ENCODE measurements at regions not wholly inside any gene's neighbourhood (a gene's known extent, or its start where the extent isn't known, plus 50 kb on each side); places are given as distances from the start of the nearest gene placed in this dataset.
"Not testable (repeated sequence)": the region's sequence is repeated elsewhere in the genome, so short reads cannot be mapped to it uniquely, and the experiment has no call there.

- no peak for DNase-seq
Measured at GRCh38 chrX:1012678-1013300, 199.7 kb downstream of the CRLF2 start.

- DNase-seq = no peak
Measured at GRCh38 chrX:1011691-1012283, 200.7 kb downstream of the CRLF2 start.

GRCh38 chrX:1009771-1010170 lies 202.7 kb downstream of the CRLF2 start:
- no peak for DNase-seq

- no peak for DNase-seq
Measured at GRCh38 chrX:1006156-1006730, 206.2 kb downstream of the CRLF2 start.

DNA sequence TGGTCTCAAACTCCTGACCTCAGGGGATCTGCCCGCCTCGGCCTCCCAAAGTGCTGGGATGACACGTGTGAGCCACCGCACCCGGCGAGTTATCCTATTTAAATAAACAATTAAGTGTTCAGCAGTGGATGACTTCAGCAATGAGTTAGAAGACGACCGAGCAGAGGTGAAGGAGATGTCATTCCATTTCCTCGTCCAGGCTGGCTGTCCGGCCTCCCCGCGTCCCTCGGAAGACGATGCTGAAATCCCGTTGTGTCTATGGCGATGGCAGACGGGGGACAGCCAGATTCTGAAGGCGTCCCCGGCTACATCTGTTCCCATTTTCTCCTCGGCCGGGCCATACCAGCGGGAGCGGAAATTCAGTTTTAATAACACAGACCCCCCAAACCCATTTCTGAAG lies 209.8 kb downstream of the CRLF2 start:
- no peak for DNase-seq

- no peak for DNase-seq
Measured at GRCh38 chrX:997631-998137, 214.8 kb downstream of the CRLF2 start.

DNA sequence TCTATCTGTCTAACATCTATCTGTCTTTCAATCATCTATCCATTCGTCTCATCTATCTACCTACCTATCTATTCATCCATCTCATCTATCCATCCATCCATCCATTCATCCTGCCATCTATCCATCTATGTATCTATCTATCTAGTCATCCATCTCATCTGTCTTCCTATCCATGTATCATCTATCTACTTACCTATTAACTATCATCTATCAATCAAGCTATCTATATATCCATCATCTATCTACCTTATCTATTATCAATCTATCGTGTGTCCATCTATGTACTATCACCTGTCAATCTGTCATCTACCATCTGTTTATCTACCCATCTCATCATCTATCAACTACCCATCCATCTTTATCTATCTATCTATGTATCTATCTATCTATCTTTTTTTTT lies 217.7 kb downstream of the CRLF2 start:
- DNase-seq = no peak

DNA sequence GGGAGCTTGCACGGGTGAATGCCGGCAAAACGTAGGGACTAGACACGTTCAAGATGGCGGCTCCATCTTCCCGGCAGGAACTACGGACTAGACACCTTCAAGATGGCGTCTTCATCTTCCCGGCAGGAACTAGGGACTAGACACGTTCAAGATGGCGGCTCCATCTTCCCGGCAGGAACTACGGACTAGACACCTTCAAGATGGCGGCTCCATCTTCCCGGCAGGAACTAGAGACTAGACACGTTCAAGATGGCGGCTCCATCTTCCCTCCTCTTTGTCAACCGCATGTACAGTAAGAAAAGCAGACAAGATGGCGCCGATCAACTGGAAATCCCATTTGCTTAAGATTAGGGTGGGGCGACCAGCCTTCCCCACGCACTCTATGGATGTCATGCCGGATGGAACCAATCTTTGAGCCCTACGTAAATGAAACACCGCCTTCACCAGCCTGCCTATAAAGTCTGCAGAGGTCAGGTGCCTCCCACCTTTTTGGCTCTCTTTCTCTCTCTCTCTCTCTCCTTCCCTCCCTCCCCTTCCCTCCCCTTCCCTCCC lies 222.4 kb downstream of the CRLF2 start:
- DNase-seq = peak; percentile 88 to 91

DNA sequence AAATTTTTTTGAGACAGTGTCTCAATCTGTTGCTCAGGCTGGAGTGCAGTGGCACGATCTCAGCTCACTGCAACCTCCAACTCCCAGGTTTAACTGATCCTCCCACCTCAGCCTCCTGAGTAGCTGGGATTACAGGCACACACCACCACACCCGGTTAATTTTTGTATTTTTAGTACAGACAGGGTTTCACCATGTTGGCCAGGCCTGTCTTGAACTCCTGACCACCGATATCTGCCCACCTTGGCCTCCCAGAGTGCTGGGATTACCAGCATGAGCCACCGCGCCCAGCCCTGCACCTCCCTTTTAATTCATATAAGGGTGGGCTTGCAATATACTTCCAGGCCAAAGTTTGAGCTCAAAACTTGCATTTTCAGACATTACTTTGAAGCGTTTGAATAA lies 223.9 kb downstream of the CRLF2 start:
- DNase-seq = not testable (repeated sequence)

DNA sequence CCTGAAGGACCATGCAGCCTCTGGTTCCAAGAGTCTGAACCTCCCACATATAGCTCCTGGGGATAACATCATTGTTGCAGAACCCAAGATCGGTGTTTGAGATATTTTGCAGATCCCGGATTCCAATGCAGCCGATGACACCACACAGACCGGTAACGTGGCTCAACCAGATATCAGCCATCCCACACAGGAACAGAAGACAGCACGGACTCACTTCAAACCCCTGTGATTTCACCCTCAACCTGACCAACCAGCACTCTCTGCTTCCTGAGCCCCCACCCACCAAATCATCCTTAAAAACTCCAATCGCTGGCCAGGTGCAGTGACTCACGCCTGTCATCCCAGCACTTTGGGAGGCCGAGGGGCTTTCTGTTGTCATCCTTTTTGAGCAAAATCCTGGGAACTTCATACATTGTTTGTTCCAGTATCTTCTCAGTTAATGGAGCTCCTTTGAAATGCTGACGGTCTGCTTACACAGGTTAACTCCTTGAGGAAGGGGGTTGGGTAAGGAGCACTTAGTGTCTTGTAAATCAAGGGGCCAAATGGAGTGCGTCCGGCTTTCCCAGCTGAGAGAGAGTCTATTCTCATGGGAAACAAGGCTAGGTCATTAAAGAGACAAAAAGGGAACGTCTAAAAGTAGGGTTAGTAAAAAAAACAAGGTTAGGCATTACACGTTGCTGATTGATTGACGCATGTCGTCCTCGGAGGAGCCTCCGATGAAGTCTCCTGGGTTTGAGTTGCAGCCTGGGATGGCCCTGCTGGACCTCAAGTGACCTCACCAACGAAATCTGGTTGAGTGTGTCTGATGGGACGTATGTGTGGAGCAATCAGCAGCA lies 230.4 kb downstream of the CRLF2 start:
- DNase-seq = no peak

DNA sequence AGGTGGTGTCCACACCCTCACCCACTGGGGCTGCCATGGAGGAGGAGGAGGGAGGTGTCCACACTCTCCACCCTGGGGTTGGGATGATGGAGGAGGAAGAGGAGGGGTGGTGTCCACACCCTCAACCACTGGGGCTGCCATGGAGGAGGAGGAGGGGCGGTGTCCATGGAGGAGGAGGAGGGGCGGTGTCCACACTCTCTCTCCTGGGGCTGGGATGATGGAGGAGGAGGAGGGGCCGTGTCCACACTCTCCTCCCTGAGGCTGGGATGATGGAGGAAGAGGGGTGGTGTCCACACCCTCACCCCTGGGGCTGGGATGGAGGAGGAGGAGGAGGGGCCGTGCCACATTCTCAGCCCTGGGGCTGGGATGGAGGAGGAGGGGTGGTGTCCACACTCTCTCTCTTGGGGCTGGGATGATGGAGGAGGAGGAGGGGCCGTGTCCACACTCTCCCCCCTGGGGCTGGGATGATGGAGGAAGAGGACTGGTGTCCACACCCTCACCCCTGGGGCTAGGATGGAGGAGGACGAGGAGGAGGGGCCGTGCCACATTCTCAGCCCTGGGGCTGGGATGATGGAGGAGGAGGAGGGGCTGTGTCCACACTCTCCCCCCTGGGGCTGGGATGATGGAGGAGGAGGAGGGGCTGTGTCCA lies 231.7 kb downstream of the CRLF2 start:
- DNase-seq = no peak

DNA sequence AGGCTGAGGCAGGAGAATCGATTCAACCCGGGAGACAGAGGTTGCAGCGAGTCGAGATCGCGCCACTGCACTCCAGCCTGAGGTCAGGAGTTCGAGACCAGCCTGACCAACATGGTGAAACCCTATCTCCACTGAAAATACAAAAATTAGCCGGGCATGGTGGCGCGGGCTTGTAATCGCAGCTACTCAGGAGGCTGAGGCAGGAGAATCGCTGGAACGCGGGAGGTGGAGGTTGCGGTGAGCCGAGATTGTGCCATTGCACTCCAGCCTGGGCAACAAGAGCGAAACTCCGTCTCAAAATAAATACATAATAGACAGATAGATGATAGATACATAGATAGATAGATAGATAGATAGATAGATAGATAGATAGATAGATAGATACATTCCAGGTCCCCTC lies 233.3 kb downstream of the CRLF2 start:
- not testable (repeated sequence) for DNase-seq

- DNase-seq = no peak
Measured at GRCh38 chrX:973010-973632, 239.3 kb downstream of the CRLF2 start.

DNA sequence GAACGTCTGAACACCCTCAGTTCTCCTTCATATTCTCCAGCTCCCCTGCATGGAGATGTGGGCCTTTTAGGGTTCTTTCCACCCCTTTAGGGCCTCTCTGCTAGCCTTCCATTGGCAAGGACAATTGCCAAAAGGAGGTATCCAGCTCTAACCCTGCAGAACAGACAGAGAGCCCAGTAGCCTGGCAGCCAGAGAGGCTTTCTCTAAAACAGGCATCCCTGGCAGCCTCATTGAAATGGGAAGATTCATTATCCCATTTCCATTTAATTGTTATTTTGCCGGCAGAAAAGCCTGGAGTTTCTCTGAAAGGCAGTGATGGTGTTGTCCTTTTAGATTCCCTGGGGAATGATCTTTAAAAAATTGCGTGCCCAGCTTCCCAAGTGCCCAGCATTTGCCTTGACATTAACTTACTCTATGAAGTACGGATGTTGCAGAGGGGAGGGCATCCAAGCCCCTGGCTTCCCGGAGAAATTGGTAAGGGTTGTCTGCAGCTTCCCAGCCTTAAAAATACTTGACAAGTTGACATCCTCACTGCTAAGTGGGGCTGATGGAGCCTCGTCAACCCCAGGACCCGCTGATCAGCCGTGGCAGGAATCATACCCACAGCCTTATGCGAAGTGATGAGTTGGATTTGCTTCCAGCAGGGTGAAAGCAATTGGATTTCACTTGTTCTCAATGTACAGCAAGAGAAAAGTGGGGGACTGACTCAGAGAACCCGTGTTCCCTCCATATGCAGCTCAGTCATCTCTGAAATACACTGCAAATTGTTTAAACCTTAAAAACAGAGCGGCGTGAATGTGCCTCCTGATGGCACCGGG lies 244.1 kb downstream of the CRLF2 start:
- no peak for DNase-seq

GRCh38 chrX:966396-967070 lies 245.9 kb downstream of the CRLF2 start:
- no peak for DNase-seq

DNA sequence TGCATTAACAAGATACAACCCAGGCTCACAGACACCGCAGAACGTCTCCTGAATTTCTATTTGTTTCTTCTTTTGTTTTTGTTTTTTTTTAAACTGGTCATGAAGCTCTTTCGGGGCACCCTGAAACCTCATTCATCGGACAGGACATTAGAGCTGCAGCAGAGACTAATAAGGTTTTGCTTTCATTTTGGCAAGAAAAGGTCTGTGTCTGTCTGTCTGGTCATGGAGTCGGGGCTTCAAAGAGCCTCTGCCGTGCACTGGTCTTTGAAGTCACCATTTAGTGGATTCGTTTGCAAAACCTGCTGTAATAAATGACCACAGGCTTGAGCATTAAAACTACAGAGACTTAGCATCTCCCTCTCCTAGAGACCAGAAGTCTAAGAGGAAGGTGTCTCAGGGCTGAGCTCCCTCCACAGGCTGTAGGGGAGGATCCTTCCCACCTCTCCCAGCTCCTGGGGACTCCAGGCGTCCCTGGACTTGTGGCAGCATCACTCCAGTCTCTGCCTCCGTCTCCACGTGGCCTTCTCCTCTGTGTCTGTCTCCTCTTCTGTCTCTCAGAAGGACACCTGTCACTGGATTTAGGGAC lies 247.5 kb downstream of the CRLF2 start:
- DNase-seq = no peak

DNA sequence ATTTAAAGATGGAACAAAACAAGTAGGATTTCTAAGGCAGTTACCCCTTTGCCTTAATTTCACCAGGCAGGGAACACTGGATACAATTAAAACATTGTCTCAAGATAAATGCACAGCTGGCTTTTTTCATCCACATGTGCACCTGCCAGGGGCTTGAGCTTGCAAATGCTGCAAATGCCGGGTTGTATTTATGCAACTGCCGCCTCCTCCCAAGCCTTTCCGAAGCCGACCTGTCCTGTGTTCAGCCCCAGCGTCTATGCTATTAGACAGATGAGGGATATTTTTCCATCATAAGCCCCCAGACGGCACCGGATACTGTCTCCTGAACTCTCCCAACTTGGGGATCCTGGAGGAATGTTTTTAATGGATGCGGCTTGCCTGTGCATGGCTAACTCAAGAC lies 251.6 kb downstream of the CRLF2 start:
- DNase-seq = no peak

DNA sequence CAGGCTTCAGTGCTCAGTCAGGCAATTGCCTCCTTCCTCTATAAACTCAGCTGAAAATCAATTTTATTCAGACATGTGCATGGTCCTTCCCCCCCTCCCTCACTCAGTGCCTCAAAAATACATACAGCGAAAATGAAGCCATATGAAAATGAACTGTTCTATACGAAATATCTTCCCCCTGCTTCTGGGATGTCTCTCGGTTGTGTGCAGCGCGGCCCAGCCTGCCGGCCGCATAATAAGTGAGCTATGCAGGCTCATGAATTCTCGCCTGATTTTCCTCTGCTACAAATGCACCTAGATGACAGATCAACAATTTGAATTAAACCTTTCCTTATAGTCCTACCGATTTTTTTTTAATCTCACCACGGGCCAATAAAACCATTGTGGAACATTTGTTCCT lies 252.9 kb downstream of the CRLF2 start:
- no peak for DNase-seq

DNA sequence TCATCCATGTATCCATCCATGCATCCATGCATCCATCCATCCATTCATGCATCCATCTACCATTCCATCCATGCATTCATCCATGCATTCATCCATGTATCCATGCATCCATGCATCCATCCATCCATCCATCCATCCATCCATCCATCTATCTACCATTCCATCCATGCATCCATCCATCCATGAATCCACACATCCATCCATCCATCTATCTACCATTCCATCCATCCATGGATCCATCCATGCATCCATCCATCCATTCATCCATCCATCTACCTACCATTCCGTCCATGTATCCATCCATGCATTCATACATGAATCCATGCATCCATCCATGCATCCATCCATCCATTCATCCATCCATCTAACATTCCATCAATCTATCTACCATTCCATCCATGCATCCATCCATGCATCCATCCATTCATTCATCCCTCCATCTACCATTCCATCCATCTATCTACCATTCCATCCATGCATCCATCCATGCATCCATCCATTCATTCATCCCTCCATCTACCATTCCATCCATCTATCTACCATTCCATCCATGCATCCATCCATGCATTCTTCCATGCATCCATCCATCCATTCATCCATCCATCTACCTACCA lies 257.2 kb downstream of the CRLF2 start:
- DNase-seq = not testable (repeated sequence)

All from right lung (tissue), 2 donors.